Activated CD4-positive, alpha-beta T cell treated with anti-CD3 and anti-CD28 coated beads for 36 hours (primary cell): ENCODE measurements at regions not wholly inside any gene's neighbourhood (a gene's known extent, or its start where the extent isn't known, plus 50 kb on each side); places are given as distances from the start of the nearest gene placed in this dataset.

Experiments used
- ATAC-seq: fragments of 200-7000 bp; cut with Tn5 transposase; one replicate; pipeline ENCODE4 v1.10.0; 2021; ENCODE audit warnings: mild to moderate bottlenecking, moderate library complexity
- CTCF ChIA-PET: fragments of 350-600 bp; sonication (Branson Sonifier 250); formaldehyde crosslinking; loops from one replicate; lab custom pipeline; 2021; ENCODE audit warnings: antibody characterized with exemption; lab: Charles Lee
- POLR2A ChIA-PET: fragments of 350-600 bp; sonication (Branson Sonifier 250); formaldehyde crosslinking; loops from one replicate; lab custom pipeline; 2021; ENCODE audit warnings: antibody characterized with exemption, inconsistent platforms; lab: Charles Lee
- DNase-seq: peaks from one replicate; pipeline ENCODE4 v3.0.0-alpha.2; 2020
- H3K27ac Mint-ChIP-seq: one replicate; pipeline ENCODE4 v1.8.0; 2021; ENCODE audit warnings: mixed read lengths
- H3K27me3 Mint-ChIP-seq: one replicate; pipeline ENCODE4 v1.8.0; 2021; ENCODE audit warnings: mixed read lengths
- H3K36me3 Mint-ChIP-seq: one replicate; pipeline ENCODE4 v1.8.0; 2021; ENCODE audit warnings: low read depth, mixed read lengths
- H3K4me1 Mint-ChIP-seq: one replicate; pipeline ENCODE4 v1.8.0; 2021; ENCODE audit warnings: mixed read lengths
- H3K4me3 Mint-ChIP-seq: one replicate; pipeline ENCODE4 v1.8.0; 2021; ENCODE audit warnings: mild to moderate bottlenecking, moderate library complexity, mixed read lengths
- H3K9me3 Mint-ChIP-seq: one replicate; pipeline ENCODE4 v1.8.0; 2021; ENCODE audit warnings: low read depth, mixed read lengths
- intact Hi-C, 2 experiments: fragments of 100-400 bp; cut with DNase I in 1 of 2; cut with micrococcal nuclease in 1 of 2; formaldehyde crosslinking; loops; one replicate each; pipeline versions ENCODE4 v1.14.2 to v1.15.1; 2022 to 2024; cut with DNase I, micrococcal nuclease

DNA sequence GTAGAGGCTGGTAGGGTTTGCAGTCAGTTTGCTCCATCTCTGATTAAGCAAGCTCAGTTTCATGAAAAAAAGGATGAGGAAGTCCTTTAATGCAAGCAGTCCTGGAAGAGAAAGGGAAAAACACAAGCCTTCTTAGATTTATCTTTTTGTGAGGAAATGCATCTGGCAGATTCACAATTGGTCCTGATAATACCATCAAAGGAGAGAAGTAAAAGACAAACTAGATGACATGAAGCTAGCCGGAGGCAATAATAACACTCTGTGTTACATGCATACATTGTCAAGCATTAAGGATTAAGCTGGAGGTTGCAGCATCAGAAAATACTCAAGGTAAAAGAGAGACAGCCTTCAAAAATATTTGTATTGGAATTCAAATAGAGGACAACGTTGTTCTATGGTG lies 356.0 kb upstream of the TEX13C start, which contains the start of gene TENM1:
TENM1 (minus strand) TSS at position 101 of the 400 bp plus-strand sequence.
- ChIA-PET CTCF (interaction anchor here (0.7 kb wide), 1 partner anchor 491 kb away, joined by 3 read pairs; no protein-coding TSS in a partner anchor), POLR2A (interaction anchor here (0.6 to 0.7 kb wide), 2 partner anchors 278 to 501 kb away, joined by 3 read pairs; no protein-coding TSS in a partner anchor)
- Mint-ChIP-seq H3K4me1 (no peaks in the 10 kb centered on the region), H3K9me3 (no peaks in the 10 kb centered on the region), H3K27ac (no peak within 1 kb of the TSS), H3K4me3 (no peak within 1 kb of the TSS), H3K36me3 (no peaks in the 10 kb centered on the region), H3K27me3 (no peaks in the 10 kb centered on the region)
- ATAC-seq (no peak), DNase-seq (no peak)
- intact Hi-C loops = no loop called here

DNA sequence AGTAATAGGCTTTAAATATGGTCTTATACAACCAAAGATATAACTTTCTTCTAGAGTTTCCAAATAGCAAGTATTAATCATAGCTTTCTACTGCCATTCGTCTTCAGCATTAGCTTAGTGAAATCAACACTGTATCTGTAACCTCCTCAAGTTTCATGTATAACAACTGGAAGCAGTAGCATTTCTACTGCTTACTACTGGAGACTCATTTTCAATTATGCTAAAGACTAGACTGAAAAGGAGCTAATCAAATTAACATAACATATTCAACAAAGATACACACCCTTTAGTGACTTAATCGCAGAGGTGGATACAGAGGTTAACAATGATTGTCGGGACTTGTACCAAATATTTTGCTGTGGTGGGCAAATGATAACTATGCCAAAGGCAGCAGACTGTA lies 344.2 kb upstream of the TEX13C start:
- intact Hi-C loops = loop anchor here in 1 of 2 experiments (5.0 kb wide), 1 partner anchor 47 kb away; no protein-coding TSS in a partner anchor
- CTCF ChIA-PET = no interaction called here
- H3K4me1 Mint-ChIP-seq = no peaks in the 10 kb centered on the region
- no peaks in the 10 kb centered on the region for H3K27me3 Mint-ChIP-seq
- POLR2A ChIA-PET = no interaction called here
- no peak for ATAC-seq
- H3K27ac Mint-ChIP-seq = no peak overlapping the region
- no peak for DNase-seq
- no peak overlapping the region for H3K4me3 Mint-ChIP-seq
- no peaks in the 10 kb centered on the region for H3K36me3 Mint-ChIP-seq
- H3K9me3 Mint-ChIP-seq = no peaks in the 10 kb centered on the region

GRCh38 chrX:124981420-124981819 lies 338.3 kb upstream of the TEX13C start:
- H3K4me1 Mint-ChIP-seq = no peaks in the 10 kb centered on the region
- DNase-seq (no peak), ATAC-seq (no peak)
- CTCF ChIA-PET = no interaction called here
- no peaks in the 10 kb centered on the region for H3K27me3 Mint-ChIP-seq
- no peak overlapping the region for H3K4me3 Mint-ChIP-seq
- H3K9me3 Mint-ChIP-seq = no peaks in the 10 kb centered on the region
- POLR2A ChIA-PET = no interaction called here
- H3K27ac Mint-ChIP-seq = no peak overlapping the region
- no peaks in the 10 kb centered on the region for H3K36me3 Mint-ChIP-seq
- intact Hi-C loops = no loop called here

DNA sequence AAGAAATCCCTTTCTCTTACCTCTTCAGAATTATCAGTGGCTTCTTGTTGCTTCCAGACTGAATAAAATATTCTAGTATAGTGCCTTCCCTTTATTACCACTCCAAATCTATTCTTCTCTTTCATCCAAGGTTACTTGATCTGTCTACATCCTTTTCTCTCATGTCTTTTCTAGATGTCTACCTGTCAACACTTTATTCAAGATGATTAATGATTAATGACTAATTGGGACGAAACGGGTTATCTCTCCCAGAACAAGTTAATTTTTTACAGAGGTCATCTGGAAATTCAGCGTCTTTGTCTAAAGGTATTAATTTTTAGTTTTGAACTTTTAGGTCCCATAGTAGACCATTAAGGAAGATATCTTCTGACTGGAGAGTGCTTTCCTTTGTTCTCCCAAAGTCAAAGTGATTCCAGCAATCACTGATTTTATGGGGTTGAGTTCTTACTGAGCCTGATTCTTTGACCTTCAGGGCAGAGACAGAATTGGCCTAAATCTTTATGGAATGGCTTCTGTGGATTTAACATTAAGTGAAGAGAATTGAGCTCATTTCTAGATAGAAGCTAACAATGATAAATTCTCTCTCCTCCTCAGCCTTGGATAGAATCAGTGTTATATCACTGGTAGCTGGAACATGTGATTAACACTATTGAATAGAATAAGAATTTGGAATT lies 335.4 kb upstream of the TEX13C start:
- ChIA-PET POLR2A (no interaction called here), CTCF (no interaction called here)
- Mint-ChIP-seq H3K9me3 (no peaks in the 10 kb centered on the region), H3K27me3 (no peaks in the 10 kb centered on the region), H3K27ac (no peak overlapping the region), H3K4me3 (no peak overlapping the region), H3K36me3 (no peaks in the 10 kb centered on the region), H3K4me1 (no peaks in the 10 kb centered on the region)
- intact Hi-C loops = no loop called here
- DNase-seq (no peak), ATAC-seq (no peak)

GRCh38 chrX:124986284-124986683 lies 333.4 kb upstream of the TEX13C start:
- DNase-seq (no peak), ATAC-seq (no peak)
- no peak overlapping the region for H3K27ac Mint-ChIP-seq
- H3K4me1 Mint-ChIP-seq = no peaks in the 10 kb centered on the region
- ChIA-PET POLR2A (no interaction called here), CTCF (interaction anchor here (0.6 kb wide), 1 partner anchor 124 kb away, joined by 3 read pairs; no protein-coding TSS in a partner anchor)
- H3K36me3 Mint-ChIP-seq = no peaks in the 10 kb centered on the region
- no peak overlapping the region for H3K4me3 Mint-ChIP-seq
- intact Hi-C loops = no loop called here
- no peaks in the 10 kb centered on the region for H3K27me3 Mint-ChIP-seq
- no peaks in the 10 kb centered on the region for H3K9me3 Mint-ChIP-seq

DNA sequence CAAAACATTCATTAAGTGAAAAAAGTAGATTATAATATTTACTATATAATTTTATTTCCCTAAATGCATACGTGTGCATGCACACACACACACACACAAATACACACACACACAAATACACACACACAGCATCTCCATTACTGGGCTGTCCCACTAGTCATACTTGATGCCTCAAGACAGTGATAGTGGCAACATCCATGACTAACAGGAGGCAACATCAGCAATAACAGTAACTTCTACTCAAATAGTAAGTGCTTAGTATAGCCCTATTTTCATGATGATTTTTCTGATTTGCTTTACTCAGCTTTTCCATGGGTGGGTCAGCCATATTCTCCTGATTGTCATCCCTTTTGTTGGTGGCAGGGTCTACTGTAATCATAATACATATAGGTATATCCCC lies 325.9 kb upstream of the TEX13C start:
- CTCF ChIA-PET = no interaction called here
- no peak overlapping the region for H3K27ac Mint-ChIP-seq
- ATAC-seq = peak; percentile 61

DNA sequence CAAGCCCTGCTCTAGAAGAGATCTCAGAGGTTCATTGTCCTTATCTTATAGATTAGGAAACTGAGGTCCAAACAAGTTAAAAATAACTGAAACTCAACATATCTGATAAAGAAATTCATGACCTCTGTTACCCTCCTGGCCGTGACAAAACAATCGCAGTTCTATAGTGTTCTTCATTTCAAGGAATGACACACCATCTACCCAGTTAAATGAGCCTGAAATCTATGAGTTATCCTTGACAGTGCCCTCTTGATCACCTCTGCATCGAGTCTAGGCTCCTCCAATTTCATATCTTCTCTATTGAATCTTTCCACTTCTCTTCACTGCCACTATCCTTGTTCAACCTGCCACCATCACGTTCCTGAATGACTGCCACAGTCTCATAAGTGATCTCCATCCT lies 325.3 kb upstream of the TEX13C start:
- H3K36me3 Mint-ChIP-seq = no peaks in the 10 kb centered on the region
- H3K27ac Mint-ChIP-seq = no peak overlapping the region
- POLR2A ChIA-PET = no interaction called here
- ATAC-seq = no peak
- no peaks in the 10 kb centered on the region for H3K4me1 Mint-ChIP-seq
- intact Hi-C loops = no loop called here
- H3K4me3 Mint-ChIP-seq = no peak overlapping the region
- no peaks in the 10 kb centered on the region for H3K9me3 Mint-ChIP-seq
- H3K27me3 Mint-ChIP-seq = no peaks in the 10 kb centered on the region
- no peak for DNase-seq
- CTCF ChIA-PET = no interaction called here

More for the DNA sequence above, 325.9 kb upstream of the TEX13C start:
- H3K36me3 Mint-ChIP-seq = no peaks in the 10 kb centered on the region
- H3K4me1 Mint-ChIP-seq = no peaks in the 10 kb centered on the region
- no peak for DNase-seq
- no peak overlapping the region for H3K4me3 Mint-ChIP-seq
- intact Hi-C loops = no loop called here
- POLR2A ChIA-PET = no interaction called here
- H3K9me3 Mint-ChIP-seq = no peaks in the 10 kb centered on the region
- no peaks in the 10 kb centered on the region for H3K27me3 Mint-ChIP-seq

GRCh38 chrX:125003746-125004446 lies 315.8 kb upstream of the TEX13C start:
- ATAC-seq (peak; percentile 77), DNase-seq (peak; percentile 12)
- H3K4me1 Mint-ChIP-seq = no peaks in the 10 kb centered on the region
- H3K27ac Mint-ChIP-seq = no peak overlapping the region
- CTCF ChIA-PET = no interaction called here
- H3K9me3 Mint-ChIP-seq = peaks cover 9% of the 10 kb centered on the region
- no peak overlapping the region for H3K4me3 Mint-ChIP-seq
- intact Hi-C loops = loop anchor here in 1 of 2 experiments (5.0 kb wide), 1 partner anchor 288 kb away; no protein-coding TSS in a partner anchor
- H3K27me3 Mint-ChIP-seq = no peaks in the 10 kb centered on the region
- H3K36me3 Mint-ChIP-seq = no peaks in the 10 kb centered on the region
- POLR2A ChIA-PET = no interaction called here

DNA sequence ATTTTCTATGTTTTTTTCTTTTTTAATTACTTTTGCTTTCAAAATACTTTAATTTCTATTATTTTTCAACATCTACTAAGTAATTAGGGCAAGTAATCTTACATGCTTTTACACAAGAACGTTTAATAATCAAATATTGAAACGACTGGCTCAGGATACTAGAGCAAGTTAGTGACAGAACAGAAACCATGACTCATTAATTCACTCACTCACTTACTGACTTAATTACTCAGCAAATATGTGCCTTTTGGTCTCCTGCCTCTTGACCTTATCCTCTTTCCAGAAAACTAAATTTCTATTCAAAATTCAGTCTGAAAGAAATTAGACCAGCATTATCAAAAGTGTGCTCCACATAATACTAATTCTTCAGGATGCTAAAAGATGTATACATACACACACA lies 314.9 kb upstream of the TEX13C start:
- peaks cover 9% of the 10 kb centered on the region for H3K9me3 Mint-ChIP-seq
- intact Hi-C loops = loop anchor here in 1 of 2 experiments (5.0 kb wide), 1 partner anchor 288 kb away; no protein-coding TSS in a partner anchor
- no peak for ATAC-seq
- ChIA-PET POLR2A (no interaction called here), CTCF (no interaction called here)
- H3K27me3 Mint-ChIP-seq = no peaks in the 10 kb centered on the region
- H3K4me1 Mint-ChIP-seq = no peaks in the 10 kb centered on the region
- no peak for DNase-seq
- no peak overlapping the region for H3K27ac Mint-ChIP-seq
- no peak overlapping the region for H3K4me3 Mint-ChIP-seq
- no peaks in the 10 kb centered on the region for H3K36me3 Mint-ChIP-seq

DNA sequence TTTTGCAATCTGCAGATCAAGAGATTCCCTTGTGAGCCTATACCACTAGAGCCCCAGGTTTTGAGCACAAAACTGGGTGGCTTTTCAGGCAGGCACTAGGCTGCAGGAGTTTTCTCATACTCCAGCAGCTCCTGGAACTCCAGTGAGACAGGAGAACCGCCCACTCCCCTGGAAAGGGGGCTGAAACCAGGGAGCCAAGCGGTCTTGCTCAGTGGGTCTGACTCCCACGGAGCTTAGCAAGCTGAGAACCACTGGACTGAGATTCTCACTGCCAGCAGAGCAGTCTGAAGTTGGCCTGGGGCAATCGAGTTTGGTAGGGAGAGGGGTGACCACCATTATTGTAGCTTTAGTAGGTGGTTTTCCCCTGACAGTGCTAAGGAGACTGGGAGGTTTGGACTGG lies 313.8 kb upstream of the TEX13C start:
- H3K4me1 Mint-ChIP-seq = no peaks in the 10 kb centered on the region
- CTCF ChIA-PET = no interaction called here
- POLR2A ChIA-PET = no interaction called here
- H3K27me3 Mint-ChIP-seq = no peaks in the 10 kb centered on the region
- ATAC-seq = no peak
- no peak for DNase-seq
- H3K27ac Mint-ChIP-seq = no peak overlapping the region
- peaks cover 9% of the 10 kb centered on the region for H3K9me3 Mint-ChIP-seq
- no peaks in the 10 kb centered on the region for H3K36me3 Mint-ChIP-seq
- intact Hi-C loops = no loop called here
- no peak overlapping the region for H3K4me3 Mint-ChIP-seq

GRCh38 chrX:125006704-125007103 lies 313.0 kb upstream of the TEX13C start:
- Mint-ChIP-seq H3K36me3 (no peaks in the 10 kb centered on the region), H3K27me3 (no peaks in the 10 kb centered on the region), H3K4me1 (no peaks in the 10 kb centered on the region), H3K27ac (no peak overlapping the region), H3K4me3 (no peak overlapping the region), H3K9me3 (peaks cover 9% of the 10 kb centered on the region)
- ATAC-seq = no peak
- intact Hi-C loops = no loop called here
- CTCF ChIA-PET = no interaction called here
- no peak for DNase-seq
- POLR2A ChIA-PET = no interaction called here

DNA sequence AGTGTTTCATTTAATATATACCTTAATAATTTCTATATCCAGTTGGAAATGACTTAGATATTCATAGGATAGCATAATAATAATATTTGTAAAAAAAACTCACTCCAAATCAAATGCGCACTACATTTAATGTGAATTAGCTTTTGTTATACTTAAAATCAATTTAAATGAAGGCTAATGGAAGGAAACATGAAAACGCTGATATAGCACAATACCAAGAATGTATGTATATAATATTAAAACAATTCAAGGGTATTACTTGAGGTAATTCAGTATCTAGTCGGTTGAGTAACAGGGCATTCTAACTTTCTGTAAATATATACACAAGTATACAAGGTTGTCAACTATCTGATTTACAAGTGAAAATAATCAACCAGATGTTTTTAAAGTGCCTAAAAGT lies 307.1 kb upstream of the TEX13C start:
- H3K9me3 Mint-ChIP-seq = peaks cover 5% of the 10 kb centered on the region
- ATAC-seq (no peak), DNase-seq (no peak)
- H3K27me3 Mint-ChIP-seq = no peaks in the 10 kb centered on the region
- POLR2A ChIA-PET = no interaction called here
- H3K4me3 Mint-ChIP-seq = no peak overlapping the region
- no peak overlapping the region for H3K27ac Mint-ChIP-seq
- CTCF ChIA-PET = no interaction called here
- intact Hi-C loops = no loop called here
- H3K4me1 Mint-ChIP-seq = no peaks in the 10 kb centered on the region
- H3K36me3 Mint-ChIP-seq = no peaks in the 10 kb centered on the region
